PC-3 (cell line): ENCODE measurements at regions not wholly inside any gene's neighbourhood (a gene's known extent, or its start where the extent isn't known, plus 50 kb on each side); places are given as distances from the start of the nearest gene placed in this dataset.

ENCODE experiments used
- ATAC-seq: fragments of 200-7000 bp; cut with Tn5 transposase; 2 replicates; pipeline ENCODE4 v1.9.1; 2020; ENCODE audit warnings: mild to moderate bottlenecking, moderate library complexity
- BruUV-seq: library from RNA; stranded (reverse); fragments of 400-500 nt; replicated peaks from 2 replicates; lab custom pipeline; 2021; lab: Mats Ljungman, UMichigan
- CTCF ChIA-PET: fragments of 300-600 bp; sonication (Branson Sonifier 250); formaldehyde crosslinking; loops from one replicate; lab custom pipeline; 2022; ENCODE audit warnings: antibody characterized with exemption; lab: Charles Lee
- POLR2A ChIA-PET: fragments of 300-600 bp; sonication (Branson Sonifier 250); formaldehyde crosslinking; loops from one replicate; lab custom pipeline; 2022; ENCODE audit warnings: antibody characterized with exemption; ENCODE audit not compliant: unreplicated experiment; lab: Charles Lee
- DNase-seq: peaks from one replicate; pipeline ENCODE4 v3.0.0-alpha.2; 2015
- H2AFZ ChIP-seq: fragments of 300-600 bp; sonication (generic); 2 replicates; pipeline ENCODE4 v1.6.0; 2016; ENCODE audit warnings: antibody characterized with exemption, low read length
- H3F3A ChIP-seq: fragments of 300-600 bp; sonication (generic); one replicate; pipeline ENCODE4 v1.6.0; 2017; ENCODE audit warnings: antibody characterized with exemption, low read length, control low read depth, mild to moderate bottlenecking; ENCODE audit not compliant: unreplicated experiment
- H3K27ac ChIP-seq: fragments of 300-600 bp; sonication (generic); 2 replicates; pipeline ENCODE4 v1.5.1; 2016; ENCODE audit warnings: mild to moderate bottlenecking, low read length
- H3K27me3 ChIP-seq: fragments of 300-600 bp; sonication (generic); 2 replicates; pipeline ENCODE4 v1.6.1; 2016; ENCODE audit warnings: low read length, mixed read lengths
- H3K36me3 ChIP-seq: fragments of 300-600 bp; sonication (generic); 2 replicates; pipeline ENCODE4 v1.6.1; 2016; ENCODE audit warnings: low read depth, mixed run types, low read length, mixed read lengths
- H3K4me1 ChIP-seq: fragments of 300-600 bp; sonication (generic); 2 replicates; pipeline ENCODE4 v1.5.1; 2016; ENCODE audit warnings: low read length; ENCODE audit not compliant: insufficient read depth
- H3K4me2 ChIP-seq: fragments of 300-600 bp; sonication (generic); 2 replicates; pipeline ENCODE4 v1.6.0; 2016; ENCODE audit warnings: low read length
- H3K4me3 ChIP-seq: fragments of 300-600 bp; sonication (generic); 2 replicates; pipeline ENCODE4 v1.5.1; 2016; ENCODE audit warnings: mild to moderate bottlenecking, low read length, mixed read lengths
- H3K79me2 ChIP-seq: fragments of 300-600 bp; sonication (generic); 2 replicates; pipeline ENCODE4 v1.6.1; 2017; ENCODE audit warnings: low read length, mixed read lengths
- H3K9ac ChIP-seq: fragments of 300-600 bp; sonication (generic); 2 replicates; pipeline ENCODE4 v1.6.0; 2016; ENCODE audit warnings: mild to moderate bottlenecking, low read length
- H3K9me2 ChIP-seq: fragments of 300-600 bp; sonication (generic); replicated peaks from 2 replicates; pipeline ENCODE4 v1.6.1; 2016; ENCODE audit warnings: mixed run types, low read length, mixed read lengths
- H3K9me3 ChIP-seq: fragments of 300-600 bp; sonication (generic); 2 replicates; pipeline ENCODE4 v1.6.1; 2016; ENCODE audit warnings: low read length, mixed read lengths
- H4K20me1 ChIP-seq: fragments of 300-600 bp; sonication (generic); 2 replicates; pipeline ENCODE4 v1.6.1; 2016; ENCODE audit warnings: low read length, mixed read lengths
- EZH2 ChIP-seq: fragments of 300-600 bp; sonication (generic); IDR thresholded peaks from one replicate; pipeline ENCODE4 v1.6.1; 2017; ENCODE audit warnings: antibody characterized with exemption, mild to moderate bottlenecking, low read length; ENCODE audit not compliant: unreplicated experiment
- EZH2phosphoT487 ChIP-seq: fragments of 300-600 bp; sonication (generic); IDR thresholded peaks from 2 replicates; pipeline ENCODE4 v1.6.1; 2018; ENCODE audit warnings: mild to moderate bottlenecking, antibody characterized with exemption, low read length, borderline replicate concordance
- intact Hi-C: fragments of 100-400 bp; cut with micrococcal nuclease; formaldehyde crosslinking; loops from 2 replicates; pipeline ENCODE4 v1.9.0; 2023
- TF ChIP-seq, protein P1 (sequence below): fragments of 300-600 bp; sonication (generic); conservative IDR thresholded peaks from 2 replicates; pipeline ENCODE4 v1.5.1; 2017; ENCODE audit warnings: antibody characterized with exemption, low read depth, mild to moderate bottlenecking, low read length

DNA sequence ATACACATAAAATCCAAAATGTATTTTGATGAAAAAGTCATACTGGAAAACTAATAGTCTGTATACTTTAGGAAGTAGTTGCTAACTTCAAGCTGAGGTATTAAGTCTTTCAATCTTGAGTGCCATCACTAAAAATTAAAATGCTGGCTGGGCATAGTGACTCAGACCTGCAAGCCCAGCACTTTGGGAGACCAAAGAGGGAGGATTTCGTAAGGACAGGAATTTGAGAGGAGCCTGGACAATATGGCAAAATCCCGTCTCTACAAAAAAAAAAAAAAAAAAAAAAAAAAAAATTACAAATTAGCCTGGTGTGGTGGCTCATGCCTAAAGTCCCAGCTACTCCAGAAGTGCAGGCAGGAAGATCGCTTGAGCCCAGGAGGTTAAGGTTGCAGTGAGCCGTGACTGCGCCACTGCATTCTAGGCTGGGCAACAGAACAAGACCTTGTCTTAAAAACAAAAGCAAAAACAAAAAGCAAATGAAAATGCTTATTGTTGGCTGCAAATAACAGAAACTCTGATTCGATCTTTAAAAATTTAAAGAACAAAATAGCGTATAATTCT, 1994.2 kb upstream of the PCDH20 start:
- no peak overlapping the region for H2AFZ ChIP-seq
- H4K20me1 ChIP-seq = no peaks in the 10 kb centered on the region
- POLR2A ChIA-PET = no interaction called here
- CTCF ChIA-PET = no interaction called here
- H3K4me3 ChIP-seq = no peak overlapping the region
- no peaks in the 10 kb centered on the region for H3F3A ChIP-seq
- no peak overlapping the region for H3K4me2 ChIP-seq
- H3K9me3 ChIP-seq = no peaks in the 10 kb centered on the region
- intact Hi-C loops = no loop called here
- H3K79me2 ChIP-seq = no peaks in the 10 kb centered on the region
- TF ChIP-seq, protein P1, sequence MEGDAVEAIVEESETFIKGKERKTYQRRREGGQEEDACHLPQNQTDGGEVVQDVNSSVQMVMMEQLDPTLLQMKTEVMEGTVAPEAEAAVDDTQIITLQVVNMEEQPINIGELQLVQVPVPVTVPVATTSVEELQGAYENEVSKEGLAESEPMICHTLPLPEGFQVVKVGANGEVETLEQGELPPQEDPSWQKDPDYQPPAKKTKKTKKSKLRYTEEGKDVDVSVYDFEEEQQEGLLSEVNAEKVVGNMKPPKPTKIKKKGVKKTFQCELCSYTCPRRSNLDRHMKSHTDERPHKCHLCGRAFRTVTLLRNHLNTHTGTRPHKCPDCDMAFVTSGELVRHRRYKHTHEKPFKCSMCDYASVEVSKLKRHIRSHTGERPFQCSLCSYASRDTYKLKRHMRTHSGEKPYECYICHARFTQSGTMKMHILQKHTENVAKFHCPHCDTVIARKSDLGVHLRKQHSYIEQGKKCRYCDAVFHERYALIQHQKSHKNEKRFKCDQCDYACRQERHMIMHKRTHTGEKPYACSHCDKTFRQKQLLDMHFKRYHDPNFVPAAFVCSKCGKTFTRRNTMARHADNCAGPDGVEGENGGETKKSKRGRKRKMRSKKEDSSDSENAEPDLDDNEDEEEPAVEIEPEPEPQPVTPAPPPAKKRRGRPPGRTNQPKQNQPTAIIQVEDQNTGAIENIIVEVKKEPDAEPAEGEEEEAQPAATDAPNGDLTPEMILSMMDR = no peak
- no peak for TF ChIP-seq EZH2
- TF ChIP-seq EZH2phosphoT487 = no peak
- no peaks in the 10 kb centered on the region for H3K27me3 ChIP-seq
- DNase-seq (no peak), ATAC-seq (no peak)
- H3K9me2 ChIP-seq = no peaks in the 10 kb centered on the region
- BruUV-seq = no TSS peak
- H3K4me1 ChIP-seq = no peaks in the 10 kb centered on the region
- H3K9ac ChIP-seq = no peak overlapping the region
- no peak overlapping the region for H3K27ac ChIP-seq
- no peaks in the 10 kb centered on the region for H3K36me3 ChIP-seq

DNA sequence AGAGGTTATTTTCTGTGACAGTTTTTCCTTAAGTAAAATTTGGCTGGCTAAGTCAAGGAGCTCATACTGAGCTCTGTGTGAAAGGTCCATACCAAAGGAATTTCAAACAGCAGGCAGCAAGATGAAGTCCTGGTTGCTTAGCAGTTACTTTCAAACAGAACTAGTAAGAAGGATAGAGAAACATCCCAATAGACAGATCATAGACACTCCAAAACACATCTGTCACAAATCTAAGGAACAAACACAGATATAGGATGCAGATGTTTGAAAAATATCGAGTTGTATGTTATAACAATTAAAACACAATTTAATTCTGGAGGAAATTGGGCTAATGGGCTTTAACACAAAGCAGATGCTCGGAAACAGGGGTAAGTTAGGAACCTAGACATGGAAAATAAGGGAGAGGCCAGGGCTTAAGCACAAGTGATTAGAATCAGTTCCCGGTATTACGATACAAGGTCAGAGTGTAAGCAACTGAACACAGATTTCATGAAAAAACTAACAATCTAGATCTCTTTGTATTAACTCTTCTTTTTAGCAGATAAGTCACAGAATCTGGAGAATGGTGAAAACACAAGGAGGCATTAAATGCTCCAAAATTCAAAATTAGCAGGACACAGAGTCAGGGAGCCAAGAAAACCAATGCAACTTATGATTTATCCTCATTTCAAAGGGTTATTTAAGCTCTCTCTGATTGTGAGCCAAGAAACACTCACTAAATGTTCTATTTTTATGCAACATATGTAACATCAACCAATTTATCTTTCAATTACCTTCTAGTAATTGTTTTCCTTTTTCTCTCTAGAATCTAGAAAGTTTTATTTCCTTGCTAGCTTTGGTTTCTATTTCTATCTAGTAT, 1992.9 kb upstream of the PCDH20 start:
- H2AFZ ChIP-seq = no peak overlapping the region
- intact Hi-C loops = no loop called here
- no peak overlapping the region for H3K4me3 ChIP-seq
- no peak overlapping the region for H3K9ac ChIP-seq
- ATAC-seq (no peak), DNase-seq (no peak)
- H3F3A ChIP-seq = no peaks in the 10 kb centered on the region
- H3K36me3 ChIP-seq = no peaks in the 10 kb centered on the region
- no peaks in the 10 kb centered on the region for H3K79me2 ChIP-seq
- H4K20me1 ChIP-seq = no peaks in the 10 kb centered on the region
- H3K27me3 ChIP-seq = no peaks in the 10 kb centered on the region
- ChIA-PET CTCF (no interaction called here), POLR2A (no interaction called here)
- H3K4me2 ChIP-seq = no peak overlapping the region
- H3K9me3 ChIP-seq = no peaks in the 10 kb centered on the region
- no peak for TF ChIP-seq EZH2phosphoT487
- TF ChIP-seq, protein P1 = no peak
- no peak for TF ChIP-seq EZH2
- no peaks in the 10 kb centered on the region for H3K9me2 ChIP-seq
- BruUV-seq = no TSS peak
- no peaks in the 10 kb centered on the region for H3K4me1 ChIP-seq
- no peak overlapping the region for H3K27ac ChIP-seq

DNA sequence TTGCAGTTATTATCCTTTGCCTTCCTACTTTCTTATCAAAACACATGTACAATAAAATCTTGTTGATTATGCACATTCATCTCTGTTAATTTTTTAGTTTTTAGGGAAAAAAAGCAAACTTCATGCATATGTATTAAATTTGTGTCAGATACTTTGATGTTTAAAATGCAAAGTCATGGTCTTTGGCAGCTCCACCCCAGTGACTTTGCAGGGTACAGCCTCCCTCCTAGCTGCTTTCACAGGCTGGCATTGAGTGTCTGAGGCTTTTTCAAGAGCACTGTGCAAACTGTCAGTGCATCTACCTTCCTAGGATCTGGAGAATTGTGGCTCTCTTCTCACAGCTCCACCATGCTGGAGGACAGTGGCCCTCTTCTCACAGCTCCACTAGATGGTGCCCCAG, 1988.1 kb upstream of the PCDH20 start:
- DNase-seq (no peak), ATAC-seq (no peak)
- no peaks in the 10 kb centered on the region for H4K20me1 ChIP-seq
- no peak overlapping the region for H2AFZ ChIP-seq
- no peak overlapping the region for H3K9ac ChIP-seq
- no peaks in the 10 kb centered on the region for H3K4me1 ChIP-seq
- H3K27ac ChIP-seq = no peak overlapping the region
- no peaks in the 10 kb centered on the region for H3K79me2 ChIP-seq
- no peak overlapping the region for H3K4me2 ChIP-seq
- H3K27me3 ChIP-seq = no peaks in the 10 kb centered on the region
- ChIA-PET CTCF (no interaction called here), POLR2A (no interaction called here)
- no peaks in the 10 kb centered on the region for H3K36me3 ChIP-seq
- H3K9me3 ChIP-seq = no peaks in the 10 kb centered on the region
- no peak overlapping the region for H3K4me3 ChIP-seq
- intact Hi-C loops = no loop called here
- no peaks in the 10 kb centered on the region for H3F3A ChIP-seq
- TF ChIP-seq, protein P1 = no peak
- TF ChIP-seq EZH2 (no peak), EZH2phosphoT487 (no peak)
- no peaks in the 10 kb centered on the region for H3K9me2 ChIP-seq
- BruUV-seq = no TSS peak
